Stimulated activated naive B cell treated with anti-CD40 and anti-IgM and Interleukin-4, amounts not matched to agents 10 μg/mL and 1 μg/mL and 100 μg/mL, for 72 hours (primary cell): ENCODE measurements at regions not wholly inside any gene's neighbourhood (a gene's known extent, or its start where the extent isn't known, plus 50 kb on each side); places are given as distances from the start of the nearest gene placed in this dataset.

Experiments used
- ATAC-seq, 2 donors: fragments of 150-1000 bp; cut with Tn5 transposase; replicated peaks; 2 replicates each; pipeline ENCODE4 v1.10.0; 2021; ENCODE audit warnings: moderate library complexity in 1 of 2
- DNase-seq: peaks from one replicate; pipeline ENCODE4 v3.0.0; 2021
- H3K27ac Mint-ChIP-seq: one replicate; pipeline ENCODE4 v1.8.0; 2022; ENCODE audit warnings: mild to moderate bottlenecking, mixed read lengths
- H3K27me3 Mint-ChIP-seq, 2 donors: one replicate each; pipeline ENCODE4 v1.8.0; 2022; ENCODE audit warnings: mixed read lengths in 2 of 2
- H3K36me3 Mint-ChIP-seq, 2 donors: one replicate each; pipeline ENCODE4 v1.8.0; 2022; ENCODE audit warnings: mixed read lengths in 2 of 2, mild to moderate bottlenecking in 1 of 2
- H3K4me1 Mint-ChIP-seq, 2 donors: one replicate each; pipeline ENCODE4 v1.8.0; 2022; ENCODE audit warnings: mixed read lengths in 2 of 2, mild to moderate bottlenecking in 1 of 2
- H3K4me3 Mint-ChIP-seq, 2 donors: one replicate each; pipeline ENCODE4 v1.8.0; 2022; ENCODE audit warnings: mild to moderate bottlenecking in 2 of 2, mixed read lengths in 2 of 2, moderate library complexity in 1 of 2
- H3K9me3 Mint-ChIP-seq, 2 donors: one replicate each; pipeline ENCODE4 v1.8.0; 2022; ENCODE audit warnings: mixed read lengths in 2 of 2, mild to moderate bottlenecking in 1 of 2

DNA sequence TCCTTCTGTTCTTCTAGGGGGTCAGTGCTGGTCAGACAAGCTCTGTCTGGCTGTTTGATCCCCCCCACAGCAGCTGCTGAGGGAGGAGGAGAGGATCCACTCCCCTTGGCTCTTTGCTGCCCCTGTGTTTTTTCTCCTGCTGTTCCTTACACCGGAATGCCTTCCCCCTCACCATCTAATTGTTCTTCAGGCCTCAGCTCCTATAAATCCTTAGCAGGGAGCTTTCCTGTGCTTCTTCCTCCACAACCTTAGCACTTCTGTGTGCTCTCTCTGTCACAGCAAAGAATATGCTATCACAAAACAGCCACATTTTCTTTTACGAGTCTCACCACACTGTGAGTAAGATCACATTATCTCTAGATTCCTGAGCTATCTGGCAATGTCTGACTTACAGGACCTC is 196.6 kb downstream of the OTOR start:
- DNase-seq: no peak
- no peak for ATAC-seq
- Mint-ChIP-seq H3K27ac (no peak overlapping the region), H3K36me3 (no peaks in the 10 kb centered on the region), H3K9me3 (peaks cover 3 to 6% of the 10 kb centered on the region in 2 donors), H3K27me3 (no peaks in the 10 kb centered on the region), H3K4me3 (no peak overlapping the region), H3K4me1 (no peaks in the 10 kb centered on the region)

GRCh38 chr20:16945619-16946018 is 197.5 kb downstream of the OTOR start:
- Mint-ChIP-seq H3K27me3 (no peaks in the 10 kb centered on the region), H3K4me1 (no peaks in the 10 kb centered on the region), H3K9me3 (peaks cover 3 to 11% of the 10 kb centered on the region in 2 donors), H3K27ac (no peak overlapping the region), H3K4me3 (no peak overlapping the region), H3K36me3 (no peaks in the 10 kb centered on the region)
- DNase-seq: no peak
- ATAC-seq: no peak

GRCh38 chr20:16946097-16946496 is 197.9 kb downstream of the OTOR start:
- H3K4me1 Mint-ChIP-seq: no peaks in the 10 kb centered on the region
- H3K9me3 Mint-ChIP-seq: peaks cover 3 to 11% of the 10 kb centered on the region in 2 donors
- H3K27ac Mint-ChIP-seq: no peak overlapping the region
- DNase-seq (no peak), ATAC-seq (no peak)
- H3K27me3 Mint-ChIP-seq: no peaks in the 10 kb centered on the region
- no peak overlapping the region for H3K4me3 Mint-ChIP-seq
- no peaks in the 10 kb centered on the region for H3K36me3 Mint-ChIP-seq

- H3K36me3 Mint-ChIP-seq: no peaks in the 10 kb centered on the region
- no peaks in the 10 kb centered on the region for H3K27me3 Mint-ChIP-seq
- no peak for ATAC-seq
- DNase-seq: no peak
- peaks cover 3 to 11% of the 10 kb centered on the region in 2 donors for H3K9me3 Mint-ChIP-seq
- H3K4me3 Mint-ChIP-seq: no peak overlapping the region
- H3K4me1 Mint-ChIP-seq: no peaks in the 10 kb centered on the region
- no peak overlapping the region for H3K27ac Mint-ChIP-seq
These were observed 199.3 kb downstream of the OTOR start for GRCh38 chr20:16947479-16947878.

DNA sequence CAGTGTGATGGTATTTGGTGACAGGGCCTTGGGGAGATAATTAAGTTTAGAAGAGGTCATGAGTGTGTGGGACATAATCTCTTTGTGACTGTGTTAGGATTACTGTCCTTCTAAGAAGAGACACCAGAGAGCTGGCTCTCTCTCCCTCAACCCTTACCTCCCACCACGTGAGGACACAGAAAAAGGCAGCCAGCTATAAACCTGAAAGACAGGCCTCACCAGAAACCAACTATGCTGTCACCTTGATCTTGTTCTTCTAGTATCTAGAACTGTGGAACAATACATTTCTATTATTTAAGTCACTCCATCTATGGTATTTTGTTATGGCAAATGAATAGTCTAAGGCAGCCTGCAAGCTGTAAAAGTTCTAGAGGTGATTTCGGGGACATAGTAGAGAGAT is 203.7 kb downstream of the OTOR start:
- DNase-seq: no peak
- H3K27me3 Mint-ChIP-seq: no peaks in the 10 kb centered on the region
- no peak overlapping the region for H3K4me3 Mint-ChIP-seq
- H3K27ac Mint-ChIP-seq: no peak overlapping the region
- H3K36me3 Mint-ChIP-seq: no peaks in the 10 kb centered on the region
- H3K4me1 Mint-ChIP-seq: no peaks in the 10 kb centered on the region
- H3K9me3 Mint-ChIP-seq: peaks cover 0 to 8% of the 10 kb centered on the region in 2 donors
- ATAC-seq: no peak

DNA sequence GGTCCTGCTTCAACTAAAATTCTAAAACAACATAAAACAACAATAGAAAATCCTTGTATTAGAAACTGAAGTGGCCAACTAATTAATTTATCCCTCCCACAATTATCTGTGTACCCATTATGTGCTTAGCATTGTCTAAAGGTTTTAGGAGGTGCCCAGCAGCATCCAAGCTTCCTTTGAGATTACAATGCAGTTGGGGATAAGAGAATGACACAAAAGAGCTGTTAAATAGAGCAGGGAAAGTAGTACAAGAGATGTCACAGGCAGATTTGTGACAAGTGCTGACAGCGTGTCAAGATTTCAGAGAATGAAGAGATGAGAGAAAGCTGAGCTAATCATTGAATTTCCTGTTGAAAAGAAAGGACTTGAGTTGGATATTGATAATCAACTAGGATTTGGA is 204.8 kb downstream of the OTOR start:
- Mint-ChIP-seq H3K9me3 (peaks cover 0 to 8% of the 10 kb centered on the region in 2 donors), H3K4me1 (no peaks in the 10 kb centered on the region), H3K27me3 (no peaks in the 10 kb centered on the region), H3K27ac (no peak overlapping the region), H3K4me3 (no peak overlapping the region), H3K36me3 (no peaks in the 10 kb centered on the region)
- ATAC-seq: no peak
- no peak for DNase-seq

- H3K4me3 Mint-ChIP-seq: no peak overlapping the region
- no peaks in the 10 kb centered on the region for H3K4me1 Mint-ChIP-seq
- H3K27ac Mint-ChIP-seq: no peak overlapping the region
- no peaks in the 10 kb centered on the region for H3K36me3 Mint-ChIP-seq
- H3K9me3 Mint-ChIP-seq: peaks cover 0 to 8% of the 10 kb centered on the region in 2 donors
- no peak for ATAC-seq
- no peak for DNase-seq
- H3K27me3 Mint-ChIP-seq: no peaks in the 10 kb centered on the region
These were observed 205.7 kb downstream of the OTOR start for GRCh38 chr20:16953858-16954257.

DNA sequence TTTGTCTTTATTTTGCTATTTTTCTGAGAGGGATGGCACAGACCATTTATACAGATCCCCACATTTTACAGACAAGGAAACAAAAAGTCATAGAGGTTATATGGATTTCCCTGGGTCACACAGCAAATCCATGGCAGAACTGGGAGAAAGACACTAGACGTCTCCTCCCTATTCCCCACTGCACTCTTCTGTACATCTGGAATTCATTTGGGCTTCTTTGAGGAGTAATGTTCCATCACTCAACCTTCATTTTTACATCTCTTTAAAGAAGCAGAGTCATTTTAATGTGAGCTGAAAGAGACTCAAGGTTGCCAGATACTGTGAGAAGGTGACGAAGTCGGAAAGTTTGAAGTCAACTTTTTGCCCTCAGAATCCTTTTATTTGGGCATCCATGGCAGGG is 207.3 kb downstream of the OTOR start:
- ATAC-seq (no peak), DNase-seq (no peak)
- Mint-ChIP-seq H3K27ac (no peak overlapping the region), H3K36me3 (no peaks in the 10 kb centered on the region), H3K4me1 (no peaks in the 10 kb centered on the region), H3K4me3 (no peak overlapping the region), H3K27me3 (no peaks in the 10 kb centered on the region), H3K9me3 (peaks cover 7 to 8% of the 10 kb centered on the region in 2 donors)

DNA sequence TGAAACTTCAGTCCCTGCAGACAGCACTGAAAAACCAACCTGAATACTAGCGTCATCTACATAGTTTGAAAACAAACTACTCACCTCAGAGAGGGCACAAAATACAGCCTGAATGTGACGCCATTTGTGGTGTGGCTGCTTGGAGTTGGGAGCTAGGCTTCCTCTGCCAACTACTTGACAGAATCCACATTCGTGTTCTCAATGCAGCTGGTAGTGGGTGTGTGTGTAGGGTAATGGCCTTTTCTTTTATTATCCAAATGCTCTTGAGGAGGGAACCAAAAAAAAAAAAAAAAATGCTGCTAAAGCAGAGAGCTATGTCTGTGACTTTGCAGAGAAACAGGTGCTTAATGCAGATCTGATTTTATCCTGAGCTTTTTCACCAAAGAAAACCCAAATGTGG is 207.8 kb downstream of the OTOR start:
- Mint-ChIP-seq H3K36me3 (no peaks in the 10 kb centered on the region), H3K4me3 (no peak overlapping the region), H3K9me3 (peaks cover 7 to 10% of the 10 kb centered on the region in 2 donors), H3K4me1 (no peaks in the 10 kb centered on the region), H3K27ac (no peak overlapping the region), H3K27me3 (no peaks in the 10 kb centered on the region)
- ATAC-seq: no peak
- DNase-seq: no peak

DNA sequence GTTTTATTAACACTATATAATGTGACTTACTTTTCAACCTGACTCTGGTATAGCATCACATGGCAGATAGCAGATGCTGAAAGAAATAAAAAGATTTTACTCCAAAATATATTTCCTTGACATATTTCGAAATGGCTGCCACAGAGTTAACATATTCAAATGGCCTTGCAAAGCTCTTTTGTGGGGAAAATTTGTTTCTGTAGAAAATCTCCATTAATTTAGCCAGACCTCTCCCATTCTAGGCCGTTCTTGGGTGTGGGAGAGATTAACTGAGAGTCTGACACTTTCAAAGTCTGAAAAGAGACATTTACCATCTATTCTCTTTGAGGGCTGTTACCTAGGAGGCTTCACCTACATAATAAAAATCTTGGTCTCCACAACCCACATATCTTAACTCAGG is 217.2 kb downstream of the OTOR start:
- DNase-seq (no peak), ATAC-seq (no peak)
- H3K36me3 Mint-ChIP-seq: no peaks in the 10 kb centered on the region
- H3K27me3 Mint-ChIP-seq: no peaks in the 10 kb centered on the region
- no peak overlapping the region for H3K27ac Mint-ChIP-seq
- H3K4me1 Mint-ChIP-seq: no peaks in the 10 kb centered on the region
- peaks cover 10 to 12% of the 10 kb centered on the region in 2 donors for H3K9me3 Mint-ChIP-seq
- H3K4me3 Mint-ChIP-seq: no peak overlapping the region

GRCh38 chr20:16966276-16966880 is 218.2 kb downstream of the OTOR start:
- no peaks in the 10 kb centered on the region for H3K27me3 Mint-ChIP-seq
- no peak overlapping the region for H3K4me3 Mint-ChIP-seq
- no peak overlapping the region for H3K27ac Mint-ChIP-seq
- H3K36me3 Mint-ChIP-seq: no peaks in the 10 kb centered on the region
- ATAC-seq (no peak), DNase-seq (no peak)
- no peaks in the 10 kb centered on the region for H3K4me1 Mint-ChIP-seq
- H3K9me3 Mint-ChIP-seq: peaks cover 9% of the 10 kb centered on the region in 2 donors

GRCh38 chr20:16968099-16968498 is 219.9 kb downstream of the OTOR start:
- no peaks in the 10 kb centered on the region for H3K27me3 Mint-ChIP-seq
- no peaks in the 10 kb centered on the region for H3K4me1 Mint-ChIP-seq
- no peaks in the 10 kb centered on the region for H3K36me3 Mint-ChIP-seq
- peaks cover 0 to 3% of the 10 kb centered on the region in 2 donors for H3K9me3 Mint-ChIP-seq
- ATAC-seq: no peak
- H3K4me3 Mint-ChIP-seq: no peak overlapping the region
- no peak for DNase-seq
- H3K27ac Mint-ChIP-seq: no peak overlapping the region

GRCh38 chr20:16970776-16971175 is 222.6 kb downstream of the OTOR start:
- Mint-ChIP-seq H3K36me3 (no peaks in the 10 kb centered on the region), H3K4me1 (no peaks in the 10 kb centered on the region), H3K9me3 (peaks cover 0 to 5% of the 10 kb centered on the region in 2 donors), H3K27ac (no peak overlapping the region), H3K27me3 (no peaks in the 10 kb centered on the region), H3K4me3 (no peak overlapping the region)
- DNase-seq (no peak), ATAC-seq (no peak)

DNA sequence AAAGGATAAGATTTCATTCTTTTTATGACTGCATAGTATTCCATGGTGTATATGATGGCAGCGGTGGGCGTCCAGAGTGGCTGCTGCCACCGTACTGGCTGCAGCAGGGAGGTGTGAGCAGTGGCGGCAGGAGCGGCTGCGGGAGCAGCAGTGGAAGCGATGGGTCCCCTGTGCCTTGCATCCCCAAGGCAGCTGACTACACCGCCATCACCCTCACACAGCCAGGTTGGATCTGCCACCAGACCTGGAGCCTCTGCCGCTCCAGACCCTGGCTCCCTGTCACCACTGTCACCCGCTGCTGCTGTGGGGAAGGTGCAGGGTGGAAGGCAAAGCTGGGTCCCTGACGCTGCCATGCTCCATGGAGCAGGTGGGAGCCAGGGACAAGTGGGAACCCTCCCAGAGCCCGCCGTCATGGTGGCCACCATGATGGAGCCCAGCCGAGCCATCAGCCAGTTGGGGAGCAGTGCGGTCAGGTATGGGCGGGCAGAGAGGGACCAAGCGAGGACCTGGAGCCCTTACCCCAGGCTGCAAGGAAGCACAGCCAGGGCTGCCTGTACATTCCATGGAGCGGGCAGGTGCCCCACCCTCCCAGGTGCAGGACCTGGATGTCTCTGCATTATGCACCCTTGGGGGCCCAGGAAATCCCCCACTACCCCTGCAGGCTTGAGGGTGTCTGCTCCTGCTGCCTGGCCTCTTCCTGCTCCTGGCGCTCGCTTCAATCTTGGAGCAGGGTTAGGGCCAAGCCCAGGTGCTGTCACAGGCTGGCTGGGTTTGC is 226.1 kb downstream of the OTOR start:
- Mint-ChIP-seq H3K27ac (no peak overlapping the region), H3K36me3 (no peaks in the 10 kb centered on the region), H3K4me1 (no peaks in the 10 kb centered on the region), H3K9me3 (peaks cover 0 to 5% of the 10 kb centered on the region in 2 donors), H3K27me3 (no peaks in the 10 kb centered on the region), H3K4me3 (no peak overlapping the region)
- no peak for DNase-seq
- no peak for ATAC-seq

DNA sequence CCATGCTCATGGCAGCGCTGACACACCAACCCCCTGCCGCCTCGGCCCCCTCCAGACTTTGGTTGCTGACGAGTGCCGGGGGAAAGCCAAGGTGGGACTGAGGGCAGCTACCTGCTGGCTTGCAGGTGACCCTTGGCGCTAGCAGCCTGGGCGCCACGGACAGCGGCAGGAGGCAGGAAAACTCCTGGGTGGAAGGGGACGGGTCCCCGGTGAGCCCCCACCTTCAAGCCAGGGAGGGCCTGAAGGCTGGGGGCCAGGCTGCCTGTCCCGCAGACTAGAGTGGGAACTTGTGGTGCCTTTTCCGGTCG is 226.7 kb downstream of the OTOR start:
- Mint-ChIP-seq H3K9me3 (peaks cover 0 to 5% of the 10 kb centered on the region in 2 donors), H3K4me3 (no peak overlapping the region), H3K4me1 (no peaks in the 10 kb centered on the region), H3K36me3 (no peaks in the 10 kb centered on the region), H3K27me3 (no peaks in the 10 kb centered on the region), H3K27ac (no peak overlapping the region)
- DNase-seq (no peak), ATAC-seq (no peak)
